Fibroblast of skin of back (primary cell): ENCODE measurements at regions not wholly inside any gene's neighbourhood (a gene's known extent, or its start where the extent isn't known, plus 50 kb on each side); places are given as distances from the start of the nearest gene placed in this dataset.
"Not testable (repeated sequence)": the region's sequence is repeated elsewhere in the genome, so short reads cannot be mapped to it uniquely, and the experiment has no call there.

Experiments
- DNase-seq: peaks from one replicate; pipeline ENCODE4 v3.0.0-alpha.2; 2013

DNA sequence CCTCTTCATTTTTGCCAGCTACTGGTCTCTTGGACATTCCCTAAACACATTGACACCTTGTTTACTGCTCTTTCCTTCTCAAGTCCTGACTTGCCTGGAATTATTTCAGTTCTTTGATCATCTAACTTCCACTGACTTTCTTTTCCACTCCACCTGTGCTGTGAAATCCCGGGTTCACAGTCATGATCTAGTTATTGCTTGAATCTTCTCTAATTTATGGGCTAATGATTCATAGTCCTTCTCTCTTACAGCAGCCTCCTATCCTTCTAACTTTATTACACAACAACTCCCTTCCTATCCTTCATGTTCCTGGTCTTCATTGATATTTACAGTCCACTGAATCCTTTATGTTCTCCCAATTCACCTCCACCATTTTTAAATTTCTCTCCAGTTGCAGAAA is 260.1 kb downstream of the C12orf75 start:
- no peak for DNase-seq

DNA sequence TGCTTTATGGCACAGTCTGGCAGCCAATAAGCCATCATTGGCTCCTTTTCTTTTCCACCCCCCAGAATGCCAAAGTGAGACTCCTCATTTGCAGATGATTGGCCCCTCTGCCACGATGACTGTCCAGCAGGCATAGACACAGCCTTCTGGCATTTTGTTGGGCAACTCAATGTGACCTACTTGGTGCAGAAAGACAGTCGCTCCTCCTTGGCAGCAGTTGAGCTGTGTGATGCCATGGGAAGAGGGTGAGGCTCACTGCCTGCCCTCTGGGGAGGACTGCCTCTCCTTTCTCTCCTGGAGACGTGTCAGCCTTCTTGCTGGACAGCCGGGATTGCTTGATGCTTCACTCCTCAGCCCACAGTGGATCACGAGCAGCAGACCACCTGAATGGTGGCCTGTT is 264.9 kb downstream of the C12orf75 start:
- no peak for DNase-seq

DNA sequence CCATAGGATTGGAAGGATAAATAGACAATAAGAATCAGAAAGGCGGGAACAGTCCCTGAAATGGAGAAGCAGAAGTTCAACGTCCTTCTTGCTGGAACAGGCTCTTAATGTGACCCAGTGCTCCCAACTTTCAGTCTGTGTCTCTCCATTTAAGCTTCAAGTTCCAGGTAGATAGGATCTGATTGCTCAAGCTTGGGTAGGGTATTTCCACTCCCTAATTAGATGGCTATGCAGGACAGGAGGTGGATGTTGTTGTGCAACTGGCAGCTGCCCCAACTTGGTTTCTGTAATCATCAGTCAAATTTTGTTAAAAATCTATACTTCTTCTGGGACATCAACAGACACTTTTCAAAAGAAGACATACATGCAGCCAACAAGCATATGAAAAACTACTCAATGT is 266.2 kb downstream of the C12orf75 start:
- no peak for DNase-seq

DNA sequence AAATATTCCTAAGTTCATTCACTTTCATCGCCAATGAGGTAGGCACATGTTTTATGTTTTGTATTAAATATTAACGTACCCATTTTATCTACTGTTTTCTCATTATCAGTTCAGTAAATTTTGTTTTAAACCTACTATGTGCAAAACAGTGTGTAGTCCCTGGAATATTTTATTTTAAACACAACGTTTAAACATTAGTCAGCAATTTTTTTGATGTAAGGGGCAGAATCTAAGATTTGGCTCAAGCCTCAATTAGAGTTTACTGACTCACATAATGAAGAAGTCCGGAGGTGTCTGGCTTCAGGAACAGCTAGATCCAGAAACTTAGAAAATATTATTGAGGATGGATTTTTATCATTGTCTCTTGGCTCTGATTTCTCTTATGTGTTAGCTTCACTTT is 267.5 kb downstream of the C12orf75 start:
- DNase-seq = no peak

DNA sequence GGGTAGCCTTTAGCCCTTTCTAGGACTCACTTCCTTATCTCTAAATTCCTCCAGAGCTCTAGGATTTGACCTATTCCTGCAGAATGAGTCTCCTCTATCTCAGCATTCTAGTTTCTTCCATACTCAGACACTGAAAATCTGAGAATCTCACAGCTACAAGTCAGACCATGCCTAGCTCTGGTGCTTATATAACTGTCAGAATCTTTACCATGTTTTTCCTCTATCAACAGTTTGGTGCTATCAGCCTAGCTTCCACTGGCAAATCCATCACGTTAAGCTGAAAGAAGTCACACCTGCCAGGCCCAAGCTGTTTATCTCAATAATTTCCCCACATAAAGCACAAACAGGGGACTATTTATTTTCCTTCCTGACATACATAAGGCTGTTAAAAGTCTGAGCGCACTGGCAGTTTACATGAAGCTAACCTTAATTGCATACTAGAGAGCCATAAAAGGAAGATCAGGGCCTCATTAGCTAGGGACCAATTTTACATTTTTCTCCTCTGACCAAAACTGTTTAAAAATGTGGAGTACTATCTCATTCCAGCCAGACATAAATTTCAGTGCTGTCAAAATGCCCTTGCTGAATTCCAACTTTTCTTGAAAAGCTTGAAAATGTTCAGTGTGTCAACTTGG is 270.5 kb downstream of the C12orf75 start:
- DNase-seq = peak; percentile 44

DNA sequence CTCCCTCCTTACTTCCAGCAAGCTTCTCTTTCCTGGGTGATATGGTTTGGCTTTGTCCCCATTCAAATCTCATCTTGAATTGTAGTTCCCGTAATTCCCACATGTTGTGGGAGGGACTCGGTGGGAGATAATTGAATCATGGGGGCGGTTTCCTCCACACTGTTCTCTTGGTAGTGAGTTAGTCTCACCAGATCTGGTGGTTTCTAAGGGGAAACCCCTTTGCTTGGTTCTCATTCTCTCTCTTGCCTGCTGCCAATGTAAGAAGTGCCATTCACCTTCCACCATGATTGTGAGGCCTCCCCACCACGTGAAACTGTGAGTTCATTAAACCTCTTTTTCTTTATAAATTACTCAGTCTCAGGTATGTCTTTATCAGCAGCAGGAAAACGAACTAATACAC is 271.8 kb downstream of the C12orf75 start:
- DNase-seq = not testable (repeated sequence)

DNA sequence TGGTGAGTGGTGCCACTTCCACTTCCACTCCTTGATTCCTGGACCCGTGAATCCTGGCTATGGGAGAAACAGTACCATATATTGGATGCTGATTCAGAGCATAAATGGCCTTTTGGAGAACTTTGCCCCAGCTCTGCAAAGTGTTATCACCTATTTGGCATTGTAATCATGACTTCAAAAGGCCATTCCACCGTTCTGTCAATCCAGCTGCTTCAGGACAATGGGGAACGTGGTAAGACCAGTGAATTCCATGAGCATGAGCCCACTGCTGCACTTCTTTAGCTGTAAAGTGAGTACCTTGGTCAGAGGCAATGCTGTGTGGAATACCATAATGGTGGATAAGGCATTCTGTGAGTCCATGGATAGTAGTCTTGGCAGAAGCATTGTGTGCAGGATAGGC is 273.8 kb downstream of the C12orf75 start:
- DNase-seq = not testable (repeated sequence)

DNA sequence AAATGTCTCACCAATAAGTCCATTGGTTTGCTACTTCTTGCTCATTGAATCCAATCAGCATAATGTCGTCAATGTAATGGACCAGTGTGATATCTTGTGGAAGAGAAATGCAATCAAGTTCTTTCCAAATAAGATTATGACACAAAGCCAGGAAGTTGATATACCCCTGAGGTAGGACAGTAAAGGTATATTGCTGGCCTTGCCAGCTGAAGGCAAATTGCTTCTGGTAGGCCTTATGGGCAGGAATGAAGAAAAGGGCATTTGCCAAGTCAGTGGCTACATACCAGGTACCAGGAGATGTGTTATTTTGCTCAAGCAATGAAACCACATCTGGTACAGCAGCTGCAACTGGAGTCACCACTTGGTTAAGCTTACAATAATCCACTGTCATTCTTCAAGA is 276.1 kb downstream of the C12orf75 start:
- not testable (repeated sequence) for DNase-seq

DNA sequence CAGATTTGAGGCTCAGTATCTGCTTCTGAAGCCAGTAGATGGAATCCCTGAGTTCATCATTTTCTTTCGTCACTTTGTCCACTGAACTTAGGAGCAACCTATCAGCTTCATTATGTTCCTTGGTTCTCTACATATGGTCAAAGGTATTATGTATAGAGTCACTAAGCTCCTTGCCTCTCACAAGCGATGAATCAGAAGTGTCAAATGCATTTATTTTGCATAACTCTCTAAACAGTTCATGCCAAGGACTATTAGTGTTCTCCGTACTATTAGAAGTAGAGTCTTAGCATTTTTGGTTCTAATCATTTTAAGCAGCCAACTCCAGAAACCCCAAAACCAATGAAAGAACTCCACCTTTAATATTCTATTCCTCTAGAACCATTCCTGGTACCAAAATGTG is 278.5 kb downstream of the C12orf75 start:
- peak; percentile 24 for DNase-seq

DNA sequence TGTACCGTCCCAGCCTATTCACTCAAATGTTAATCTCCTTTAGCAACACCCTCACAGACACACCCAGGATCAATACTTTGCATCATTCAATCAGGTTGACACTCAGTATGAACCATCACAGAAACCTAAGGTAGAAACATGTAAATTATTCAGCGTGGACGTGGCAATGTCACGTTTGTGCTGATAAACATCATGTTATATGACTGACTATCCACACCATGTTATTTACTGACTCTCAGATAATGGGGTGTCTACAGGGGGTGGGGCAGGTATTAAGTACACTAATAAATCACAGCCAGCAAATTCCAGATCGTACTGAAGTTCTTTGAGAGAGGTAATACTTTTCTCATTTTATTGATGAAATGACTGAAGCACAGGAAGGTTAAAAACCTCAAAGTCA is 280.0 kb downstream of the C12orf75 start:
- DNase-seq = no peak

DNA sequence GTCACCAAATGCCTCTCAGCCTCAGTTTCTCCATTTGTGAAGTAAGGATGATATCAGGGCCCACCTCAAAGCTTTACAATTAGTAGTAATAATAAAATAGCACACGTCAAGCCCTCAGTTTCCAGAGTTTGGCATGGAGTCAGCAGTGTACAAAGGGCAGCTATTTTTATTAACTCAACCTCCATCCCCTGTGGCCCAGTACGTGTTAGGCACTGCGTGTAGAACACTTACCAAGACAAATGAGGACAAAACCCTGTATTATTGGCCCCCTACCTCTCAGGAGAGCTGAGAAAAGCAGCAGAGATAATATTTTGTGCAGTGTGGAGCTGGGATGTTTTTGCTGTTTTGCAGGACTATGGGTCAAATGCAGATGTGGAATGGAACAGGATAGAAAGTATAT is 280.8 kb downstream of the C12orf75 start:
- no peak for DNase-seq

DNA sequence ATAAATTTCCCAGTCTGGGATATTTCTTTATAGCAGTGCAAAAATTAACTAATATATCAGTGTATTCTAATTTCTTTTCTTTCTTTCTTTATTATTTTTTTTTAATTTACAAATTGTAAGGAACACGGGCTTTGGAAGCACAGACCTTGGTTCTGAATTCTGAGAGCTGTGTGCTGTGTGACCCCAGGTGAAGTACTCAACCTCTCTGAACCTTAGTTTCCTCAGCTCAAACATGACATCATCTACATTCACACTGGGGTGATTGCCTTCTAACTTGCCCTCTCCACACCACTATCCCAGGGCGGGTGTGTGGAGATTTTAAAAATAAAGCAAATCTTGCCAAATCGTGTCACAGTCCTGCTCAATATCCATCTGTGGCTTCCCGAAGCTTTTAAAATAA is 282.8 kb downstream of the C12orf75 start:
- DNase-seq = no peak

DNA sequence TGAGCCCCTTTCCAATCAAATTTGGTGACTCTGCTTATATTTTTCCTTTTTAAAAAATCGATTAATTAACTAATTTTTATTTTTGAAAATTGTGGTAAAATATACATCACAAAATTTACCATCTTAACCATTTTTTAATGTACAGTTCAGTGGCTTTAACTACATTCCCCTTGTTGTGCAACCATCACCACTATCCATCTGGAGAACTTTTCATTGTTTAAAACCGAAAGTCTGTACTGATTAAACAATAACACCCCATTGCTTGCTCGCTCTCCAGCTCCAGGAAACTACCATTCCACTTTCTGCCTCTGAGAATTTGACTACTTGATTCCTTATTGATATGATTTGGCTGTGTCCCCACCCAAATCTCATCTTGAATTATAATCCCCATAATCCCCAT is 283.4 kb downstream of the C12orf75 start:
- no peak for DNase-seq

DNA sequence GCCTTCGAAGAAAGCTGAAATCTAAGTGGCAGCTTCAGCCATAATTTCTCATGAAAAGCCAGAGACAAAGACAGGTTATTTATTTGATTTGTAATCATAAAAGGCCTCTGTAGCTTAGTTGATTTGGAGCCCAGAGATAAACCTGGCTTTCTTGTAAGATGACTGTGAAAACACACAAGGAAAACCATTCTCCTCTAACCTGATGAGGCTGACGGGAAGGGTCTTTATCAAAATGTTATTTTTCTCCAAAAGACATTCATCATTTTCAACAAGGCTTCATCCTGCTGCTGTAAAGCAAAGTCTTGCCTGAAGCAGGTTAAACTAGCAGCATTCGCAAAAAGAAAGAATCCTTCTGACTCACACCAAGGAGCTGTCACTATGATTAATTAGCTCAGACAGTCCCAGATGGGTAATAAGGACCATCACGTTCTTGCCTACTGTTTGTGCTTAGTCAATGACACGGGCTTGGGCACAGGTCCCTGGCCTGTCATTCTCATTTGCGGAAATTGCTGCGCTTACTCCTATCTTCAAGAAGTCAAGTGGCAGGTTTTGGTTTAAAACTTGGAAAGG is 286.6 kb downstream of the C12orf75 start:
- peak; percentile 27 for DNase-seq

DNA sequence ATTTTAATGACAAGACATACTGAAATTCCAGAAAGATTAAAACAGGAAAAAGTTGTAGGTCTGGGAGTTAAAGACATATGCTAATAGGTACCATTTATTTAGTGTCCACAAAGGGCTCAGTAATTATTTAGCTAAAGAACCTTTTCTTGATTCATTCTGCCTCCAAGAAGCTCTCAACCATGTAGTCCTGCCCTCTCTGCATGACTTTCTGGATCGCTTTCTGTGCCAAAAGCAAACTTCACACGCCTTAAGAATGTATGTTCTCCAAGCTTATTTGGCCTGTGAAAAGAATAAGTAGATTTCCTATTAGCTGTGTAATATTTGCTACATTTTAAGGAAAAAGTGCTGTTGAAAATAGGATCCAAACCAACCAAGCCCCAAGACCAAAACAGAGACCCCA is 291.7 kb downstream of the C12orf75 start:
- no peak for DNase-seq

DNA sequence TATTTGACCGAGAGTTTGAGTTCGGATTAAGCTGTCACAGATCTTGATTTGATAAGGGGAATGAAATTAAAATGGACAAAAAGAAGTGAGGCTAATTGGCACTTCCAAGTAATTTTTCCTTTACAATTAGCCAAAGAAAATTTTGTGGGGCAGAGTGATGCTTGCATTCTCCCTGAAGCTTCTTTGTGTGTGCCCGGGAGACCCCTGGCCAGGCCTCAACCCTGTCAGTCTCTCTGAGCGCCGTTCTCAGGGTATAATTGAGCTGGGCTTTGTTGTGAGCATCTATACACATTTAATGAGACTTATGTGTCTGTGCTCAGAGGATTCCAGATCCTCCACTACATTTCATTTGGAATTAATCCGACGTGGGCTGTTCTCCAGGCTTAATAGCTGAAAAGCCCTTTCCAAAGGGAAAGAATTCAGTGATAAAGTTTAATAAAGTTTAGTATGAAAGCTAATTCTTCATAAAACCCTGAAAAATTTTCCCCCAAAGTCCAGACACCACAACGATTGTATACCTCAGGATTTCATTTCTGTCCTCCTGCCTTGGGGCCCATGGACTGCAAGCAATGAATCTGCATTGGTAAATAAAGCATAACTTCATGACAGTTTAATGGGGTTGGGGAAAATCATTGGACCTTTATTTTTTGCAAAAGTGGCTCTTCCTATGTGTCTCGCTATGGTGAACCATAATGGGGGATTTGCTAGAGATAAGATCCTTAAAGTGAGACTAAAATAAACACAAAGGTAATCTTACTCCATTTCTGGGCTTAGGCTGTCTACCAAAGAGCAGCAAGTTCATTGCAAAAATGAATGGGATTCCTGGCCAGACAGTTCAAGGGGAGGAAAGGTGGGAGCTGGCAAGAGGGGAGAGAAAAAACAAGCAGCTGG is 292.6 kb downstream of the C12orf75 start:
- no peak for DNase-seq

DNA sequence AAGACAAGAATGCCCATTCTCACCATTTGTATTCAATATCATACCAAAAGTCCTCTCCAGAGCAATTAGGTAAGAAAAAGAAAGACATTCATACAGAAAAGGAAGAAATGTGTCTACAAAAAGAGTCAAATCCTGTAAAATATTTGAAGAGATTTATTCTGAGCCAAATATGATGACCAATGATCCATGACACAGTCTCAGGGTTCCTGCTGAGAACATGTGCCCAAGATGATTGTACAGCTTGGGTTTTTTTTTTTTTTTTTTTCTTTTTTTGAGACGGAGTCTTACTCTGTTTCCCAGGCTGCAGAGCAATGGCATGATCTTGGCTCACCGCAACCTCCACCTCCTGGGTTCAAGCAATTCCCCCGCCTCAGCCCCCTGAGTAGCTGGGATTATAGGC is 296.2 kb downstream of the C12orf75 start:
- no peak for DNase-seq

DNA sequence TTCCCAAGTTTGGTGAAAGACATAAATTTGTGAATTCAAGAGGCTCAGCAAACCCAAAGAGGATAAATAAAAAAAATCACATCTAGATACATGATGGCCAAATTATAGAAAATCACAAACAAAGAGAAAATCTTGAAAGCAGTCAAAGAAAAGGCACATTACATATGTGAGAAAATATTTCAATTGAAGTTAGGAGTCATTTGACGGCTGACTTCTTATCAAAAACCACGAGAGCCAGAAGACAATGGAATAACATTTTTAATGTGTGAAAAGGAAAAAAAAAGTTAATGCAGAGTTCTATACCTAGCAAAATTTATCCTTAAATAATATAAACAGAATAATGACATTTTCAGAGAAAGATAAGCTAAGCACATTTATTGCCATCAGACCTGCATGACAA is 307.0 kb downstream of the C12orf75 start:
- no peak for DNase-seq

DNA sequence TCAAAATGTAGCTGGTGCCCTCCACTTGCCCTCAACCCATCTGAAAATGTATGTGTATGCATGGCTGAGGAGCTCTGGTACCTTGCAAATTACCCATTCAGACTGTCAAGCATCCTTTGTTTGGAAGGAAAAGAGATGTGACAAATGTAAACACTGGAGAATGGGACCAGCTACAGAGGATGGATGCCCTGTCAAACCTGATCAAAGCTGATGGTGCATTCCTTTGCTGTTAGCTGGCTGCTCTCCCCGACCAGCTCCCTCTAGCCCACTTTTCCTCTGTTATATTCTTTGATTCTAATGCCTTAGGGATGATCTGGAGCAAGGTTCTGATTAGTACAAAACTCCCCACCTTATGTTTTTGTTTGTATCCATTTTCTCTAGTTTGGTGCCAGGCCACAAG is 310.3 kb downstream of the C12orf75 start:
- peak; percentile 42 for DNase-seq

DNA sequence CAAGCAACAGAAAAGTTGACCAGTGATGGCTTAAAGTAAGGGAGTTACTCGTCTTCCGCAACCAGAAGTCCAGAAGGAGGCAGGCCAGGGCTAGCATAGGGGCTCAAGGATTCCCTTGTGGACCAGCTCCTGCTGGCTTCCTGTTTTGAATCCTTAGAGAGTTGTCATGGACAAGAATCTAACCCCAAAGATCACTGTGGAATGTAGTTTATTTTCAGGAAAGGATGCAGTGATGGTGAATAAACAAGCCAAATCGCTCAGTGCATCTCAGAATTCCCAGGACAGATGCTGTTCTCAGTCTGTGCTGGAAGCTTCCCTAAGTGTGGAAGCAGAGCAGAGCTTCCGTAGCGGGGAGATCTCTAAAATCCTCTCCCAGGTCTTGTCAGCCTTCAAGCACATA is 311.3 kb downstream of the C12orf75 start:
- DNase-seq = peak; percentile 54

DNA sequence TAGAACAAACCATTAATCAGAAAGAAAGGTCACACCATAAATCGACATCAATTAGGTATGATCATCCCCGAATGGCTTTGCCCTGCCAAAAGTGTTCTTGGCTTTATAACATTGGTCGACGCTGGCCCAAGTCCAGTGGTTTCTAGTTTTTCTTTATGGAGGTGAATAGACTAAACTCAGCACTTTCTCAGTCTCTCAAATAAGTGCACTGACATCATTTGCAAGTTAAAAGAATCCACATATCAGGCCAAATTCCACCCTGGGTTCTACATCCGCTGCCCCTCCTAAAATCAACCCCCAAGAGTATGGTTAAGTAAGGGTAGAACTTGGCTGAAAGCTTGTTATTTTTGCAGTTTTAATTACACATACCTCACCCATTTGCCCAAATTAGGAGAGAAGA is 314.3 kb downstream of the C12orf75 start:
- DNase-seq = peak; percentile 32

DNA sequence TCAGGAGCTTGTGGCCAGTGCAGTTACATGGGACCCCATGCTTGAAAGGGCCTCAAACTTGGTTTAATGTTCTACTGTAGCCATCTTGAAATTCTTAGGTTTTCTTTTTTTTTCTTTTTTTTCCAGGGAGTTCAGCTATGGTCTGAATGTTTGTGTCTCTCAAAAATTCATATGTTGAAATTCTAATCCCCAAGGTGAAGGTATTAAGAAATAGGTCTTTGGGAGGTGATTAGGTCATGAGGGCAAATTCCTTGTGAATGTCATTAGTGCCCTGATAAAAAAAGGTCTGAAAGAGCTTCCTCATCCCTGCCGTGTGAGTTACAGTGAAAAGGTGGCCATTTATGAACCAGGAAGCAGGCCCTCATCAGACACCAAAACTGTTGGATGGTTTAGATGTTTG is 324.1 kb downstream of the C12orf75 start:
- no peak for DNase-seq

DNA sequence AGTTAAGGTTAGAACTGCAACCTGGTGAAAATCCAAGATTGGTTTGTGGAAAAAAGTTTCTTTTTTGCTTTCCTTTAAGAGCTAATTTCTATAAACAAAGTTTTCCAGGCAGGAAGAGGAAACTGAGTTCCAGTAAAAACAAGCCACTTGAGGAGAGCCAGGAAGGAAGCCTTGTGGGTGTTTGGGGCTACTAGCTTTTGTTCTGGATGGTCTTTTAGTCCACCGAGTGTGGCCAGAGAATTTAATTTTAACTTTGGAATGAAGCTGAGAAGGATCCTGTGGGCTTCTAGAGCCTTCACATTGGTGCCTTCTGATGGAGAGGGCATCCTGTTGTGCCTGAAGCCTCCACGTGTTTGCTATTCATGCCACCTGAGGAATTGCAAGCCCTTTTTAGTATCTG is 327.9 kb downstream of the C12orf75 start:
- no peak for DNase-seq
